Endothelial cell of umbilical vein (primary cell): ENCODE measurements at regions not wholly inside any gene's neighbourhood (a gene's known extent, or its start where the extent isn't known, plus 50 kb on each side); places are given as distances from the start of the nearest gene placed in this dataset.

ENCODE experiments used
- CTCF ChIP-seq, 2 donors: IDR thresholded peaks; 1 replicate in 1 of 2; 2 replicates in 1 of 2; pipeline ENCODE4 v1.5.1; 2011; ENCODE audit warnings: low read length in 2 of 2, mild to moderate bottlenecking in 2 of 2, moderate library complexity in 2 of 2, control low read depth in 1 of 2, inconsistent platforms in 1 of 2, low read depth in 1 of 2; ENCODE audit not compliant: insufficient read depth in 1 of 2; ENCODE audit errors: extremely low read depth in 1 of 2
- EZH2 ChIP-seq: IDR thresholded peaks from 2 replicates; pipeline ENCODE4 v1.6.1; 2012; ENCODE audit warnings: borderline replicate concordance, low read depth, mild to moderate bottlenecking, moderate library complexity, low read length, inconsistent platforms; ENCODE audit not compliant: severe bottlenecking
- FOS ChIP-seq: IDR thresholded peaks from 2 replicates; pipeline ENCODE4 v1.6.1; 2011; ENCODE audit warnings: mild to moderate bottlenecking, low read length, moderate library complexity, borderline replicate concordance; ENCODE audit not compliant: insufficient read depth
- GATA2 ChIP-seq: IDR thresholded peaks from 2 replicates; pipeline ENCODE4 v1.7.0; 2011; ENCODE audit warnings: low read depth, mild to moderate bottlenecking, moderate library complexity, mixed read lengths, low read length; ENCODE audit not compliant: insufficient read length, insufficient read depth
- JUN ChIP-seq: IDR thresholded peaks from 2 replicates; pipeline ENCODE4 v1.6.1; 2011; ENCODE audit warnings: borderline replicate concordance, low read depth; ENCODE audit not compliant: insufficient read length, insufficient read depth
- MAX ChIP-seq: IDR thresholded peaks from 2 replicates; pipeline ENCODE4 v1.6.1; 2011; ENCODE audit not compliant: insufficient read depth, insufficient read length
- MYC ChIP-seq: IDR thresholded peaks from one replicate; pipeline ENCODE4 v1.6.1; 2011; ENCODE audit warnings: mild to moderate bottlenecking, low read depth, low read length
- POLR2A ChIP-seq: IDR thresholded peaks from 2 replicates; pipeline ENCODE4 v1.6.1; 2012; ENCODE audit warnings: low read depth, mild to moderate bottlenecking, control low read depth, low read length
- POLR2AphosphoS5 ChIP-seq: IDR thresholded peaks from 2 replicates; pipeline ENCODE4 v1.6.1; 2012; ENCODE audit warnings: low read depth, mild to moderate bottlenecking, control low read depth, low read length, moderate library complexity; ENCODE audit not compliant: insufficient read depth

DNA sequence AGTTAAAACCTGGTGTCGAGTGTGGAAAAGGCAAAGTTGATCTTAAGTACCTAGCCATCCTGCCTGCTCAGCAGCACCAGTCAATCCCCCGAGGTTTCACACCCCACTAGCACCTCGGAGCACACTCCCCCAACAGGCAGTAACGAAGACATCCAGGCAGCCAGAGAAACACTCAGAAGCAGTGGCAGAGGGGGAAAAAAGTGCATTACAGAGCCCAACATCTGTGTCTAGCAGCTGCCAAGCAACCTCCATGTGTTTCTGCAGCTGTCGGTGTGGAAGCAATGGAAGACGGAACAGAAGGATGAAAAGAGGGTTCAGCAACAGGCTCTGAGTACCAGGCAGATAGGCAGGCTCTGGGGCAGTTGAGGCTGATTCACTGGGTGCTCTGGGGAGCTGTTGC lies 73.4 kb upstream of the PROX1 start:
- no peak for TF ChIP-seq JUN
- TF ChIP-seq EZH2, result no peak
- no peak for TF ChIP-seq MYC
- no peak for TF ChIP-seq CTCF (IDR thresholded peaks at IDR 0.05; ENCODE audit: extremely low read depth in 1 of 2, insufficient read depth in 1 of 2, low read depth in 1 of 2, low read length in 2 of 2)
- no peak for TF ChIP-seq MAX
- TF ChIP-seq POLR2A, result no peak
- no peak for TF ChIP-seq POLR2AphosphoS5
- TF ChIP-seq GATA2, result no peak
- no peak for TF ChIP-seq FOS
